Tibial nerve (tissue), 4 donors: ENCODE measurements at regions not wholly inside any gene's neighbourhood (a gene's known extent, or its start where the extent isn't known, plus 50 kb on each side); places are given as distances from the start of the nearest gene placed in this dataset.
A peak's percentile ranks its signal among the peaks of the same experiment; 100 is the strongest.

Experiments
- DNase-seq, 2 donors: peaks; one replicate each; pipeline ENCODE4 v3.0.0-alpha.2; 2019; ENCODE audit warnings: low spot score in 2 of 2
- H3K27ac ChIP-seq, 4 donors: fragments of 200-600 bp; sonication (generic) in 3 of 4; one replicate each; pipeline ENCODE4 v1.5.1; 2017 to 2019; ENCODE audit warnings: mild to moderate bottlenecking in 1 of 4
- H3K27me3 ChIP-seq, 2 donors: fragments of 200-600 bp; sonication (generic) in 1 of 2; one replicate each; pipeline versions ENCODE4 v1.5.1 to v1.6.0; 2017 to 2019
- H3K36me3 ChIP-seq, 3 donors: fragments of 200-600 bp; sonication (generic); one replicate each; pipeline ENCODE4 v1.5.1; 2018 to 2019
- H3K4me1 ChIP-seq, 4 donors: fragments of 200-600 bp; sonication (generic) in 3 of 4; one replicate each; pipeline ENCODE4 v1.5.1; 2017 to 2019
- H3K4me3 ChIP-seq, 4 donors: fragments of 200-600 bp; sonication (generic) in 3 of 4; one replicate each; pipeline ENCODE4 v1.5.1; 2017 to 2019; ENCODE audit warnings: mild to moderate bottlenecking in 1 of 4, moderate library complexity in 1 of 4
- H3K9me3 ChIP-seq, 4 donors: fragments of 200-600 bp; sonication (generic) in 3 of 4; one replicate each; pipeline ENCODE4 v1.5.1; 2017 to 2019
- CTCF ChIP-seq, 5 experiments: fragments of 200-600 bp in 3 of 5; fragments of 450-650 bp in 2 of 5; sonication (generic) in 3 of 5; IDR thresholded peaks; one replicate each; pipeline ENCODE4 v1.5.1; 2016 to 2019; ENCODE audit warnings: antibody characterized with exemption in 5 of 5, mild to moderate bottlenecking in 3 of 5, moderate library complexity in 2 of 5
- EP300 ChIP-seq, 2 donors: sonication (generic); formaldehyde crosslinking; IDR thresholded peaks; one replicate each; pipeline ENCODE4 v1.6.1; 2017; ENCODE audit warnings: antibody characterized with exemption in 2 of 2, mild to moderate bottlenecking in 1 of 2
- POLR2A ChIP-seq, 2 donors: fragments of 450-650 bp; IDR thresholded peaks; one replicate each; pipeline ENCODE4 v1.6.1; 2017; ENCODE audit warnings: antibody characterized with exemption in 2 of 2, mild to moderate bottlenecking in 2 of 2, moderate library complexity in 2 of 2
- WGBS, 2 donors: methylation state at CpG; one replicate each; pipeline ENCODE4 v1.1.5; 2018; 5-methylcytosine and 5-hydroxymethylcytosine counted together

GRCh38 chr13:80508031-80508430 is 167.1 kb upstream of the SPRY2 start:
- no peaks in the 10 kb centered on the region for H3K27me3 ChIP-seq
- DNase-seq: no peak
- no peaks in the 10 kb centered on the region for H3K36me3 ChIP-seq
- H3K4me1 ChIP-seq: no peaks in the 10 kb centered on the region
- H3K27ac ChIP-seq: no peak overlapping the region
- peaks cover 0 to 16% (median 5%) of the 10 kb centered on the region in 4 donors for H3K9me3 ChIP-seq
- TF ChIP-seq POLR2A (IDR thresholded peaks at IDR 0.05): no peak
- no peak for TF ChIP-seq EP300 (IDR thresholded peaks at IDR 0.05)
- no peak for TF ChIP-seq CTCF (IDR thresholded peaks at IDR 0.05)
- no peak overlapping the region for H3K4me3 ChIP-seq
- WGBS, 2 donors: 72 to 87% methylated on average over 1 of the region's 1 CpG

GRCh38 chr13:80504453-80504852 is 163.5 kb upstream of the SPRY2 start:
- Histone ChIP-seq H3K36me3 (no peaks in the 10 kb centered on the region), H3K27ac (no peak overlapping the region), H3K4me1 (no peaks in the 10 kb centered on the region), H3K9me3 (peaks cover 0 to 16% (median 5%) of the 10 kb centered on the region in 4 donors), H3K4me3 (no peak overlapping the region), H3K27me3 (no peaks in the 10 kb centered on the region)
- DNase-seq: no peak
- 54 to 61% methylated on average over 4 of the region's 4 CpGs for WGBS, 2 donors
- TF ChIP-seq POLR2A (IDR thresholded peaks at IDR 0.05): no peak
- TF ChIP-seq EP300 (IDR thresholded peaks at IDR 0.05): peak in 1 of 2 donors; percentile 64
- TF ChIP-seq CTCF (IDR thresholded peaks at IDR 0.05): no peak

GRCh38 chr13:80502359-80502758 is 161.4 kb upstream of the SPRY2 start:
- Histone ChIP-seq H3K4me3 (no peak overlapping the region), H3K9me3 (peaks cover 0 to 16% (median 5%) of the 10 kb centered on the region in 4 donors), H3K27ac (no peak overlapping the region), H3K4me1 (no peaks in the 10 kb centered on the region), H3K27me3 (no peaks in the 10 kb centered on the region), H3K36me3 (no peaks in the 10 kb centered on the region)
- no peak for DNase-seq
- TF ChIP-seq CTCF (IDR thresholded peaks at IDR 0.05): no peak
- TF ChIP-seq EP300 (IDR thresholded peaks at IDR 0.05): no peak
- no peak for TF ChIP-seq POLR2A (IDR thresholded peaks at IDR 0.05)

- H3K4me3 ChIP-seq: no peak overlapping the region
- WGBS, 2 donors: 91 to 94% methylated on average over 3 of the region's 3 CpGs
- no peaks in the 10 kb centered on the region for H3K27me3 ChIP-seq
- H3K9me3 ChIP-seq: peaks cover 0 to 14% (median 5%) of the 10 kb centered on the region in 4 donors
- TF ChIP-seq POLR2A (IDR thresholded peaks at IDR 0.05) (no peak), EP300 (IDR thresholded peaks at IDR 0.05) (no peak), CTCF (IDR thresholded peaks at IDR 0.05) (no peak)
- no peaks in the 10 kb centered on the region for H3K36me3 ChIP-seq
- DNase-seq: no peak
- H3K4me1 ChIP-seq: no peaks in the 10 kb centered on the region
- no peak overlapping the region for H3K27ac ChIP-seq
These were observed 160.6 kb upstream of the SPRY2 start for GRCh38 chr13:80501556-80501955.

GRCh38 chr13:80499536-80500290 is 158.8 kb upstream of the SPRY2 start:
- Histone ChIP-seq H3K9me3 (no peaks in the 10 kb centered on the region), H3K27ac (peak overlapping the region in 2 of 4 donors; percentile 3 to 30), H3K4me3 (no peak overlapping the region), H3K27me3 (no peaks in the 10 kb centered on the region), H3K36me3 (no peaks in the 10 kb centered on the region), H3K4me1 (no peaks in the 10 kb centered on the region)
- WGBS, 2 donors: 74 to 76% methylated on average over 4 of the region's 4 CpGs
- TF ChIP-seq EP300 (IDR thresholded peaks at IDR 0.05): no peak
- no peak for TF ChIP-seq POLR2A (IDR thresholded peaks at IDR 0.05)
- DNase-seq: no peak
